ENCODE measurements at regions not wholly inside any gene's neighbourhood (a gene's known extent, or its start where the extent isn't known, plus 50 kb on each side); places are given as distances from the start of the nearest gene placed in this dataset.

DNA sequence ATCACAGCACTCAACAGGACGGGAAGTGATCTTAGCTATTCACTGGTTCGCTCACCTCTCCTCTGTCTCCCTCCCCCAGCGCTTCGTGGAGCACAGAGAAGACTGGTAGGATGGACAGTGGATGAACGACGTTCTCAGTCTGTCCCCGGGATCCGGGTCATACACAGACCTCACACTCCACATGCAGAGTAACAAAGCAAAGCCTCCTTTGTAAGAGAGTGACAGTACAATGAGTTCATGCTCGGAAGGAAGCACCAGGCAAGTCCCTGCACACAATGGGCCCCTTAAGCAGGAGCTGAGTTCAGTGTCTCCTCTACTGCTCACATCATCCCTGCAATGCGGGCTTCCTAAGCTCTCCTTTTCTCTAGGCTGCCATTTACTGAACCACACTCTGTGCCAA lies 356.9 kb downstream of the C16orf95 start (continued):
- TF ChIP-seq, protein P1, sequence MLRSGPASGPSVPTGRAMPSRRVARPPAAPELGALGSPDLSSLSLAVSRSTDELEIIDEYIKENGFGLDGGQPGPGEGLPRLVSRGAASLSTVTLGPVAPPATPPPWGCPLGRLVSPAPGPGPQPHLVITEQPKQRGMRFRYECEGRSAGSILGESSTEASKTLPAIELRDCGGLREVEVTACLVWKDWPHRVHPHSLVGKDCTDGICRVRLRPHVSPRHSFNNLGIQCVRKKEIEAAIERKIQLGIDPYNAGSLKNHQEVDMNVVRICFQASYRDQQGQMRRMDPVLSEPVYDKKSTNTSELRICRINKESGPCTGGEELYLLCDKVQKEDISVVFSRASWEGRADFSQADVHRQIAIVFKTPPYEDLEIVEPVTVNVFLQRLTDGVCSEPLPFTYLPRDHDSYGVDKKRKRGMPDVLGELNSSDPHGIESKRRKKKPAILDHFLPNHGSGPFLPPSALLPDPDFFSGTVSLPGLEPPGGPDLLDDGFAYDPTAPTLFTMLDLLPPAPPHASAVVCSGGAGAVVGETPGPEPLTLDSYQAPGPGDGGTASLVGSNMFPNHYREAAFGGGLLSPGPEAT (IDR thresholded peaks at IDR 0.05; ENCODE audit: low read depth): no peak

DNA sequence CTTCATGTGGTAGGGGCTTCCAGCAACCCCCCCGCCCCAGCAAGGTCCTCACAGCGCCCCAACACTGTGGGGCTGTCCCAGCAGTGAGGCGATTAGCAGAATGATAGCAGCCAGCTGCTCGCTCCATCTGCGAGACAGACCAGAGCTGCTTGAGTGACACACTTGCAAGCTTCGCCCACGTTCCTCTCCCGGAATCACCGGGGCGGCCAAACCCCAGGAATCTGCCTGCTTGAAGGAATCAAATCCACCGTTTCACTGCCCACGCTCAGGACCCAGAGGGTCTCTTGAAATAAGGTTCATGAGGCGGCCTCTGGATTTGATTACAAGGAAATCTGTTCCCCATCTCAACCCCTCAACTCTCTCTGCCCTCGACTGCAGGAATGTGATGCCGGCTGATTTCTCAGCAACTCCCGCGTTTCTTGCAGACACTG lies 356.0 kb downstream of the C16orf95 start:
- SMC1A ChIA-PET (ENCODE audit: uncharacterized antibody, unreplicated experiment): no interaction called here
- Histone ChIP-seq H4K20me1 (ENCODE audit: control insufficient read depth, insufficient read depth) (no peaks in the 10 kb centered on the region), H3K4me2 (ENCODE audit: control insufficient read depth, insufficient read depth) (no peak overlapping the region), H3K27me3 (replicated peaks in 1 of 2; ENCODE audit: control insufficient read depth in 2 of 2, insufficient read depth in 2 of 2, low read length in 1 of 2) (peaks cover 0 to 2% of the 10 kb centered on the region in 2 experiments; a peak in 1 of 4 replicates), H3K79me2 (ENCODE audit: control insufficient read depth, insufficient read depth, low read length) (no peaks in the 10 kb centered on the region), H2AFZ (ENCODE audit: control insufficient read depth, low read depth, low read length) (no peak overlapping the region), H3K9me3 (replicated peaks; ENCODE audit: control insufficient read depth, insufficient read depth, low read length) (no peaks in the 10 kb centered on the region), H3K4me3 (no peak overlapping the region), H3K9ac (ENCODE audit: control insufficient read depth, insufficient read depth, low read length) (no peak overlapping the region), H3K4me1 (ENCODE audit: control insufficient read depth, insufficient read depth, low read length) (no peaks in the 10 kb centered on the region), H3K27ac (ENCODE audit: control insufficient read depth, insufficient read depth) (no peak overlapping the region), H3K36me3 (ENCODE audit: control insufficient read depth in 2 of 2, insufficient read depth in 2 of 2, low read length in 1 of 2) (no peaks in the 10 kb centered on the region)
- intact Hi-C loops (cut with micrococcal nuclease; ENCODE audit: unreplicated experiment) (no loop called here), in situ Hi-C loops (cut with MboI) (no loop called here)
- no peak for DNase-seq (ENCODE audit: low read depth, low spot score)
- ATAC-seq: no peak
- BruUV-seq (replicated peaks): no TSS peak
- FAIRE-seq: no peak
- CTCF ChIA-PET: no interaction called here
- RAD21 ChIA-PET (ENCODE audit: unreplicated experiment): no interaction called here
- TF ChIP-seq FOXM1 (IDR thresholded peaks at IDR 0.05; ENCODE audit: low read depth, low read length) (no peak), JUND (IDR thresholded peaks at IDR 0.05; ENCODE audit: low read depth, low read length) (no peak), RCOR1 (conservative IDR thresholded peaks at IDR 0.05; ENCODE audit: low read depth, low read length) (no peak), ASH2L (IDR thresholded peaks at IDR 0.05; ENCODE audit: borderline replicate concordance, low read depth) (no peak), MTA2 (IDR thresholded peaks at IDR 0.05; ENCODE audit: low read depth) (no peak), MYC (IDR thresholded peaks at IDR 0.05; ENCODE audit: insufficient read depth, insufficient read length, insufficient replicate concordance, low read length, severe bottlenecking) (no peak), CBX3 (IDR thresholded peaks at IDR 0.05; ENCODE audit: borderline replicate concordance, low read depth) (no peak)
- TF ChIP-seq, protein P2, sequence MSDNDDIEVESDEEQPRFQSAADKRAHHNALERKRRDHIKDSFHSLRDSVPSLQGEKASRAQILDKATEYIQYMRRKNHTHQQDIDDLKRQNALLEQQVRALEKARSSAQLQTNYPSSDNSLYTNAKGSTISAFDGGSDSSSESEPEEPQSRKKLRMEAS (IDR thresholded peaks at IDR 0.05; ENCODE audit: low read depth, low read length): no peak
- POLR2A ChIA-PET: no interaction called here
- 29% methylated on average over 17 of the region's 17 CpGs for WGBS (ENCODE audit: insufficient coverage, insufficient replicate concordance, low lambda C conversion rate, missing lambda C conversion rate)
